GM19239 (cell line): ENCODE measurements at regions not wholly inside any gene's neighbourhood (a gene's known extent, or its start where the extent isn't known, plus 50 kb on each side); places are given as distances from the start of the nearest gene placed in this dataset.
"Not testable (repeated sequence)": the region's sequence is repeated elsewhere in the genome, so short reads cannot be mapped to it uniquely, and the experiment has no call there.

ENCODE experiments used
- DNase-seq: peaks from one replicate; pipeline ENCODE4 v3.0.0; 2011; ENCODE audit warnings: low spot score; ENCODE audit not compliant: insufficient read length
- FAIRE-seq: peaks from 2 replicates; lab custom pipeline; 2011; peaks lifted over from hg19 to GRCh38; lab: Jason Lieb, UNC

- FAIRE-seq (no peak), DNase-seq (no peak)
Observed at GRCh38 chr11:70888061-70888460, 364.3 kb downstream of the SHANK2 start.

GRCh38 chr11:70889411-70889810 lies 363.0 kb downstream of the SHANK2 start:
- DNase-seq: no peak
- no peak for FAIRE-seq

GRCh38 chr11:70891844-70892380 lies 360.5 kb downstream of the SHANK2 start:
- FAIRE-seq (no peak), DNase-seq (no peak)

GRCh38 chr11:70892889-70893288 lies 359.5 kb downstream of the SHANK2 start:
- FAIRE-seq (no peak), DNase-seq (no peak)

- no peak for FAIRE-seq
- DNase-seq: no peak
Observed at GRCh38 chr11:70894566-70895365, 357.6 kb downstream of the SHANK2 start.

GRCh38 chr11:70895366-70895670 lies 357.1 kb downstream of the SHANK2 start:
- no peak for DNase-seq
- FAIRE-seq: no peak

- no peak for DNase-seq
- FAIRE-seq: no peak
Observed at GRCh38 chr11:70897429-70897828, 354.9 kb downstream of the SHANK2 start.

- FAIRE-seq: no peak
- no peak for DNase-seq
Observed at GRCh38 chr11:70899616-70900015, 352.8 kb downstream of the SHANK2 start.

GRCh38 chr11:70900540-70900939 lies 351.8 kb downstream of the SHANK2 start:
- DNase-seq: no peak
- no peak for FAIRE-seq

GRCh38 chr11:70901951-70902521 lies 350.3 kb downstream of the SHANK2 start:
- FAIRE-seq: no peak

GRCh38 chr11:70903229-70903628 lies 349.1 kb downstream of the SHANK2 start:
- not testable (repeated sequence) for FAIRE-seq, DNase-seq

More at GRCh38 chr11:70901951-70902521, 350.3 kb downstream of the SHANK2 start:
- DNase-seq: no peak

- FAIRE-seq (no peak), DNase-seq (no peak)
Observed at GRCh38 chr11:70906101-70906500, 346.3 kb downstream of the SHANK2 start.

- DNase-seq: no peak
- FAIRE-seq: no peak
Observed at GRCh38 chr11:70908223-70908622, 344.2 kb downstream of the SHANK2 start.

GRCh38 chr11:70910835-70911234 lies 341.5 kb downstream of the SHANK2 start:
- FAIRE-seq: no peak

GRCh38 chr11:70912226-70912840 lies 340.0 kb downstream of the SHANK2 start:
- DNase-seq: no peak
- no peak for FAIRE-seq

More at GRCh38 chr11:70910835-70911234, 341.5 kb downstream of the SHANK2 start:
- DNase-seq: no peak

GRCh38 chr11:70913715-70914231 lies 338.6 kb downstream of the SHANK2 start:
- DNase-seq: no peak
- no peak for FAIRE-seq

GRCh38 chr11:70914496-70914895 lies 337.9 kb downstream of the SHANK2 start:
- DNase-seq: no peak

GRCh38 chr11:70915158-70915985 lies 337.0 kb downstream of the SHANK2 start:
- DNase-seq: no peak
- FAIRE-seq: no peak

More at GRCh38 chr11:70914496-70914895, 337.9 kb downstream of the SHANK2 start:
- FAIRE-seq: no peak

GRCh38 chr11:70916351-70916750 lies 336.0 kb downstream of the SHANK2 start:
- FAIRE-seq (no peak), DNase-seq (no peak)

GRCh38 chr11:70918242-70918641 lies 334.1 kb downstream of the SHANK2 start:
- DNase-seq (no peak), FAIRE-seq (no peak)
